NOMO-1 treated with DMSO at 0.1 percent for 48 hours (cell line): ENCODE measurements at regions not wholly inside any gene's neighbourhood (a gene's known extent, or its start where the extent isn't known, plus 50 kb on each side); places are given as distances from the start of the nearest gene placed in this dataset.

Experiments
- DNase-seq: peaks from one replicate; lab custom pipeline; 2025; ENCODE audit not compliant: unreplicated experiment; lab: John Stamatoyannopoulos, UW

- no peak for DNase-seq
Measured at GRCh38 chr6:113643407-113643770, 213.8 kb upstream of the MARCKS start.

GRCh38 chr6:113644861-113645575 is 212.1 kb upstream of the MARCKS start:
- DNase-seq: no peak

GRCh38 chr6:113645576-113645970 is 211.6 kb upstream of the MARCKS start:
- no peak for DNase-seq

- DNase-seq: no peak
Measured at GRCh38 chr6:113645986-113646385, 211.2 kb upstream of the MARCKS start.

GRCh38 chr6:113646701-113647100 is 210.4 kb upstream of the MARCKS start:
- no peak for DNase-seq

GRCh38 chr6:113647143-113647889 is 209.8 kb upstream of the MARCKS start:
- no peak for DNase-seq

- DNase-seq: no peak
Measured at GRCh38 chr6:113648698-113649097, 208.4 kb upstream of the MARCKS start.

GRCh38 chr6:113649276-113649675 is 207.9 kb upstream of the MARCKS start:
- DNase-seq: no peak

GRCh38 chr6:113649880-113650609 is 207.1 kb upstream of the MARCKS start:
- DNase-seq: no peak

- DNase-seq: no peak
Measured at GRCh38 chr6:113650610-113650979, 206.6 kb upstream of the MARCKS start.

- no peak for DNase-seq
Measured at GRCh38 chr6:113651120-113651519, 206.0 kb upstream of the MARCKS start.

GRCh38 chr6:113651920-113652319 is 205.2 kb upstream of the MARCKS start:
- DNase-seq: peak; percentile 55

GRCh38 chr6:113653275-113653674 is 203.9 kb upstream of the MARCKS start:
- no peak for DNase-seq

GRCh38 chr6:113654396-113654795 is 202.7 kb upstream of the MARCKS start:
- DNase-seq: no peak

- no peak for DNase-seq
Measured at GRCh38 chr6:113655761-113656160, 201.4 kb upstream of the MARCKS start.

- DNase-seq: no peak
Measured at GRCh38 chr6:113659762-113660404, 197.3 kb upstream of the MARCKS start.

GRCh38 chr6:113660819-113661218 is 196.3 kb upstream of the MARCKS start:
- peak; percentile 32 for DNase-seq

GRCh38 chr6:113662093-113662665 is 195.0 kb upstream of the MARCKS start:
- no peak for DNase-seq

- DNase-seq: peak; percentile 34
Measured at GRCh38 chr6:113662688-113663333, 194.3 kb upstream of the MARCKS start.

GRCh38 chr6:113664909-113665308 is 192.2 kb upstream of the MARCKS start:
- DNase-seq: no peak
